ENCODE measurements at regions not wholly inside any gene's neighbourhood (a gene's known extent, or its start where the extent isn't known, plus 50 kb on each side); places are given as distances from the start of the nearest gene placed in this dataset.

DNA sequence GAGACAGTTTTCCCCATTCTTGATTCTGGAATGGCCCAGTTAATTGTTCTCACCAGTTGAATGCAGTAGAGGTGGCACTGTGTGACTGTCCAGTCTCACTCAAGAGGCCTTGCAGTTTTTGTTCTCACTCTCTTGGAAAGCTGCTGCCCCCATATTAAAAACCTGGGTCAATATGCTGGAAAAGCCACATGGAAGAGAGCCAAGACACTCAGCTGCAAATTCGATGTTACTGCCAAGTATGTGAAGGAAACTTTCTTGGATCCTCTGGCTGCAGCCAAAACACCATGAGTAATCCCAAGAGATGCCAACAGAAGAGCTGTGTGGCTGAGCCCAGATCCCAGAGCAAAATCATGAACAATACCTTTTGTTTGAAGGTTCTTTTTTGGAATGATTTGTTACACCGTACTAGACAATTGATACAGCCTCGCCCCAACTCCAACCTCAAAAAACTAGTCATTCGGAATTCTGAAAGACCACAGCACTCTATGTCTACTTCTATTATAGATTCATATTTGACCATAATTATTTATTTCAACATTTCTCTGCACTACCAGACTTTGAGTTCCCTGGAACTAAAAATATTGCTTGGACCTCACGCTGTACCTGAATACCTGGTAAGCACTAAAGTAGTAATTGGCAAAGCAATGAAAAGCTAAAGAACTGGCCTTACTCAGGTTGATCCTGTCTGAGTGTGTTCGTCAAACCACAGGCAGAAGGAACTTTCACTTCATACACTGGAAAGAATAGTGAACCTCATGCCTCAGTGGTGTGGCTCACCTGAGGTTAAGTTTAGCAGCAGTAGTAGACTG is 378.8 kb downstream of the ETS1 start:
- Mint-ChIP-seq H3K9me3 (peaks cover 1 to 13% (median 3%) of the 10 kb centered on the region in 7 donors), H3K36me3 (peaks cover 0 to 9% of the 10 kb centered on the region in 2 donors), H3K27ac (no peak overlapping the region), H3K27me3 (no peaks in the 10 kb centered on the region), H3K4me3 (no peak overlapping the region), H3K4me1 (peaks cover 0 to 4% (median 0%) of the 10 kb centered on the region in 3 donors)
- ATAC-seq (ENCODE audit: low read depth in 2 of 2), result no peak
- DNase-seq, result no peak

DNA sequence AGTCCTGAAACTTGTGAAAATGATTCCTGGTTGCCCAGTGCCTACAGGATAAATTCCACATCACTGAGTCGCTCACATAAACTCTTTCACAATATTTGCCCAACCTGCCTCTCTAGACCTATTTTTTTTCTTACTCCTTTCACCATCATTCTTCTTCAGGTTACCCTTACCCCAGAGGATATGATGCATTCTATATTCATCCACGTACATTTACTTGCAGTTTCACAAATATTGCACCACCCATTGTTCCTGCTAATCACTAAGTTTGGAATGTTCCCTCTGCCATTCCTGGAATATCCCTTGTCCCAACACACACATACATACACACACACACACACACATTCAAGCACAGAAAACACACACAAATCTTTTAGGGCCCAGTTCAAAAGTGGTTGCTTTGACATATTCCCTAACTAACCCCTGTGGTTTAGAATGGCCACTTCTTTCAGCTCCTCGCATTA is 379.5 kb downstream of the ETS1 start:
- ATAC-seq (ENCODE audit: low read depth in 2 of 2) (no peak), DNase-seq (no peak)
- no peak overlapping the region for H3K27ac Mint-ChIP-seq

DNA sequence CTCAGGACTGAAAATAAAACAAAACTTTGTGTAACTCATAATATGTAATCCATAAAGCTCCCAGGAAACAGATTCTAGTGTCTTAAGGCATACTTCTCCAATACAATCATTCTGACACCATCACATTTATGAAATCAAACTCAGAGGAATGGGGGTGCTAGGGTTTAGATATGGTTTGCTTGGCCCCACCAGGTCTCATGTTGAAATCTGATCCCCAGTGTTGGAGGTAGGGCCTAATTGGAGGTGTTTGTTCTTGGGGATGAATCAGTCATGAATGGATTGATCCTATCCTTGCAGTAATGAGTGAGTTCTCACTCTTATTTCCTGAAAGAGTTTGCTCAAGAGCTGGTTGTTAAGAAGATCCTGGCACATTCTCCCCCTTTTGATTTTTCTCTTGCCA is 380.9 kb downstream of the ETS1 start:
- Mint-ChIP-seq H3K4me1 (peaks cover 0 to 12% (median 11%) of the 10 kb centered on the region in 3 donors), H3K36me3 (peaks cover 0 to 9% of the 10 kb centered on the region in 2 donors), H3K9me3 (peaks cover 1 to 13% (median 3%) of the 10 kb centered on the region in 7 donors), H3K27me3 (no peaks in the 10 kb centered on the region), H3K27ac (no peak overlapping the region), H3K4me3 (no peak overlapping the region)
- no peak for ATAC-seq (ENCODE audit: low read depth in 2 of 2)
- DNase-seq, result no peak

More for the DNA sequence above, 379.5 kb downstream of the ETS1 start:
- peaks cover 0 to 4% (median 0%) of the 10 kb centered on the region in 3 donors for H3K4me1 Mint-ChIP-seq
- no peak overlapping the region for H3K4me3 Mint-ChIP-seq
- no peaks in the 10 kb centered on the region for H3K27me3 Mint-ChIP-seq
- peaks cover 0 to 9% of the 10 kb centered on the region in 2 donors for H3K36me3 Mint-ChIP-seq
- H3K9me3 Mint-ChIP-seq, result peaks cover 1 to 13% (median 3%) of the 10 kb centered on the region in 7 donors

DNA sequence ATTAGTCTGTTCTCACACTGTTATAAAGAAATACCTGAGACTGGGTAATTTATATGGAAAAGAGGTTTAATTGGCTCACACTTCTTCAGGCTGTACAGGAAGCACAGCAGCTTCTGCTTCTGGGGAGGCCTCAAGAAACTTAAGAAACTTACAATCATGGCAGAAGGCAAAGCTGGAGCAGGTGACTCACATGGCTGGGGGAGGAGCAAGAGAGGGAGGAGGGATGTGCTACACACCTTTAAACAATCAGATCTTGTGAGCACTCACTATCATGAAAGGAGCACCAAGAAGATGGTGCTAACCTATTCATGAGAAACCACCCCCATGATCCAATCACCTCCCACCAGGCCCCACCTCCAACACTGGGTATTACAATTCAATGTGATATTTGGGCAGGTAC is 381.6 kb downstream of the ETS1 start:
- H3K4me1 Mint-ChIP-seq, result peaks cover 0 to 12% (median 11%) of the 10 kb centered on the region in 3 donors
- H3K9me3 Mint-ChIP-seq, result peaks cover 1 to 13% (median 3%) of the 10 kb centered on the region in 7 donors
- H3K27ac Mint-ChIP-seq, result peak overlapping the region in 1 of 6 donors; percentile 54
- no peaks in the 10 kb centered on the region for H3K27me3 Mint-ChIP-seq
- DNase-seq, result no peak
- no peak overlapping the region for H3K4me3 Mint-ChIP-seq
- peaks cover 0 to 9% of the 10 kb centered on the region in 2 donors for H3K36me3 Mint-ChIP-seq
- ATAC-seq (ENCODE audit: low read depth in 2 of 2), result no peak

DNA sequence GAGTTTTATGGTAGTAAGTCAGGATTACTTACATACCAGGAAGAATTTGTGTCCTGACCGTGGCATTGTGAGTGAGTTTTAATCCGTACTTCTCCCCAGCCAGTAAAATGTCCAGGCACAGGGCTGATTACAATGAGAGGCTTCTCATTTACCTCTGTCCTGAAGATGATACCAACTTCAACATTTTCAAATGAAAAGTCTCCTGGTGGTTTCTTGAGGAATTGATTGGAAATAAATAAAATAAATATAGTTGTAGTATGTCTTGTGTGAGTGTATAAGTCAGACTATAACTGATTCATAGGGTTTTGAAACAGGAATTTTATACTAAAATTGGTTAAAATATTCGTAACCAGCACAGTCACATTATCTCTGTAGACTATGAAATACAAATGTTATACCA is 382.5 kb downstream of the ETS1 start:
- Mint-ChIP-seq H3K9me3 (peaks cover 1 to 13% (median 3%) of the 10 kb centered on the region in 7 donors), H3K27ac (no peak overlapping the region), H3K4me3 (no peak overlapping the region), H3K27me3 (no peaks in the 10 kb centered on the region), H3K36me3 (peaks cover 0 to 9% of the 10 kb centered on the region in 2 donors), H3K4me1 (peaks cover 0 to 12% (median 11%) of the 10 kb centered on the region in 3 donors)
- ATAC-seq (ENCODE audit: low read depth in 2 of 2) (no peak), DNase-seq (no peak)

DNA sequence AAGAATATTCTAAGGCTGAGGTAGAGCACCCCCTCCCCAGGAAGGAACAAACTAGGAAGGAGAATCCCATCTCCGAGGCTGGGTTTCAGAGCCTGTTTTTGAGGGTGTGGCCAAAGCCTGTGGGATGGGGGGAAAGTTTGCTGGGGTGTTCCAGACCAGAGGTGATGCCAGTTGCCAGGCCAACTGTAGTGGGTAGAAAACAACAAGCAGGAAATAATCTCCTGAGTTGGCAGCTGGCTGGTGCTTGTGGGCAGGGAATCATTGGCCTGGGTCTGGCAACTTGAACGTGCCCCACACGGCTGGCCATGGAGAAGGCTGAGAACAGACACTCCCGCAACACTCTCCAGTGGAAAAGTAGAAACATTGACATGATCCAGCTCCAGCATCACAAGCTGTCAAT is 385.6 kb downstream of the ETS1 start:
- no peak overlapping the region for H3K4me3 Mint-ChIP-seq
- peaks cover 0 to 9% of the 10 kb centered on the region in 2 donors for H3K36me3 Mint-ChIP-seq
- no peak overlapping the region for H3K27ac Mint-ChIP-seq
- peaks cover 0 to 12% (median 7%) of the 10 kb centered on the region in 3 donors for H3K4me1 Mint-ChIP-seq
- ATAC-seq (ENCODE audit: low read depth in 2 of 2) (no peak), DNase-seq (no peak)
- no peaks in the 10 kb centered on the region for H3K27me3 Mint-ChIP-seq
- peaks cover 1 to 11% (median 2%) of the 10 kb centered on the region in 7 donors for H3K9me3 Mint-ChIP-seq

DNA sequence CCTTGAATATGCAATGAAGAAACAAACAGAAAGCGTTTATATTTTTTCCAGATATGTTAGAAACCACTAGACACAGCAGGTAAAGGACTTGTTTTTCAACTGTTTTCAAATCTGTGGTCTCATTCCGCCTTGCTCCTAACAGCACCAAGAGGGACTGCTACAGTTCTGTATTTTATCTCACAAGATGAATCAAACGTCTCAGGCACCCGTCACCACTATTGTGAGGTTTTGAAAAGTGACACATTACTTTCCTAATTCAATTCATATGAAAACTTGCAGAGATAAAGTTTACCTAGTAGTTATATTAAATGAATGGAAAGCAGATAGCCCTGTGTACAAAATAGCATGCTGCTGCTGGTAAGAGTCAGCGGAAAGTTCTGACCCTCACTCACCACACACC is 386.3 kb downstream of the ETS1 start:
- Mint-ChIP-seq H3K27me3 (no peaks in the 10 kb centered on the region), H3K4me3 (no peak overlapping the region), H3K27ac (no peak overlapping the region), H3K4me1 (peaks cover 0 to 12% (median 12%) of the 10 kb centered on the region in 3 donors), H3K9me3 (peaks cover 0 to 5% (median under 1%) of the 10 kb centered on the region in 7 donors), H3K36me3 (peaks cover 0 to 3% of the 10 kb centered on the region in 2 donors)
- DNase-seq, result no peak
- no peak for ATAC-seq (ENCODE audit: low read depth in 2 of 2)

DNA sequence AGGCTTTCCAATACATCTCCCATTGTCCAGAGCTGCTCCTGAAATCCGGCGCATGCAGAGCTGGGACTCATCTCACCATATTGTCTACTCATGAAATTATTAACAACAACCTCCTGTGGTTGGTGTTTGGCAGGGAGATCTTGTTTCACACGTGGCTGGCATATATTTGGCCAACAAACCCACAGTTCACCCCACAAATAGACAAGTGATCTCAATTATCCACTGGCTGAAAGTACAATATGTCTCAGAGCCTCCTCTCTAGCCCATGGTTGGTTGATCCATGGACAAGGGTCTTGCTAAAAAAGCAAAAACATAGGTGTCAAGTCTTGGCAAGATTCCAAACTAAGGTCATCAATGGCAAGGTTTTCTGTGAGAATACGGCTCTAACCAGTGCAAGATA is 386.9 kb downstream of the ETS1 start:
- Mint-ChIP-seq H3K27me3 (no peaks in the 10 kb centered on the region), H3K4me1 (peaks cover 0 to 15% (median 12%) of the 10 kb centered on the region in 3 donors), H3K36me3 (no peaks in the 10 kb centered on the region), H3K9me3 (peaks cover 0 to under 1% (median 0%) of the 10 kb centered on the region in 7 donors), H3K27ac (no peak overlapping the region), H3K4me3 (no peak overlapping the region)
- no peak for DNase-seq
- ATAC-seq (ENCODE audit: low read depth in 2 of 2), result no peak

DNA sequence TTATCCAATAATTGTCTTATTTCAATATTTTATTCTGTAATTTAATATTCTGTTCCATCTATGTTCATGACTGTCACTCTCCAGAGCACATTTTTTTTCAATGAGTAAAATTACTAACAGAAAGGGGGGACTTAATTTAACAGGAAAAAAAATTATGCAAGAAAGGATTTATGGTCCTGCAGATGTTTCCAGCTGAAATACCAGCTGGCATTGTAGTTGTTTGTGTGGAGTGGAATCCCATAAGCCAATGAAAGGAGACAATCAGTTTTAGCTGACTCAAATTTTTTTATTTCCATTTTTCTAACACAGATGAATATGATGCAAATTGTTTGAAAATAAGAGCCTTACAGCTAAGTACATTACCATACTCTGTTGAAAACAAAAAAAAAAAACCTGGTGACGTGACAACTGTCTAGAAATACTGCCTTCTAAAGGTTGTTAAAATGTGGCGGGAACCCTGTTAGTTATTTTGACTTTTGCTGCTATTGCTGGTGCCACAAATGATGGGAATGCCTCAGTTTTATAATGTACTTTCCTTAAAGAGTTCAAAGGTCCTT is 389.1 kb downstream of the ETS1 start:
- H3K27me3 Mint-ChIP-seq, result no peaks in the 10 kb centered on the region

DNA sequence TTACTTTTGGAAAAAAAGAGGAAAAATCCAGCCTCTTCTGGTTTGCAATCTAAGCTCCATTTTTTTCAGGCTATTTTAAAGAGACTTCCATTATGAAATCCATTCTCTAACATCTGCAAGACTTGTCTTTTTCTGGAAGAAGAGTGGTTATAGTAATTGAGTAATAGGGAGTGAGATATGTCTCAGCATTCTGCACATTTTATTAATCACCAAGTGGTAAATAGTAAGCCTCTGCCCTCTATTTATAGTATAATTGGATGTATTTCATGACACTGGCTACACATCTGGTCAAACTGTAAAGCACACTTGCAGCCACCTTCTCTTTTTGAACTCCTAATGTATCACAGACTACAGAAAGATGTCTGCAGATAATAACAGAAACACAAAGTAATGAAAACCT is 391.1 kb downstream of the ETS1 start:
- H3K4me3 Mint-ChIP-seq, result no peak overlapping the region
- H3K27ac Mint-ChIP-seq, result no peak overlapping the region
- ATAC-seq (ENCODE audit: low read depth in 2 of 2) (no peak), DNase-seq (no peak)
- peaks cover 10 to 22% (median 11%) of the 10 kb centered on the region in 3 donors for H3K4me1 Mint-ChIP-seq
- H3K9me3 Mint-ChIP-seq, result no peaks in the 10 kb centered on the region
- H3K36me3 Mint-ChIP-seq, result no peaks in the 10 kb centered on the region
- no peaks in the 10 kb centered on the region for H3K27me3 Mint-ChIP-seq

More for the DNA sequence above, 389.1 kb downstream of the ETS1 start:
- DNase-seq, result no peak
- no peak for ATAC-seq (ENCODE audit: low read depth in 2 of 2)
- no peak overlapping the region for H3K4me3 Mint-ChIP-seq
- peaks cover 10 to 28% (median 24%) of the 10 kb centered on the region in 3 donors for H3K4me1 Mint-ChIP-seq
- H3K36me3 Mint-ChIP-seq, result no peaks in the 10 kb centered on the region
- no peak overlapping the region for H3K27ac Mint-ChIP-seq
- H3K9me3 Mint-ChIP-seq, result no peaks in the 10 kb centered on the region

DNA sequence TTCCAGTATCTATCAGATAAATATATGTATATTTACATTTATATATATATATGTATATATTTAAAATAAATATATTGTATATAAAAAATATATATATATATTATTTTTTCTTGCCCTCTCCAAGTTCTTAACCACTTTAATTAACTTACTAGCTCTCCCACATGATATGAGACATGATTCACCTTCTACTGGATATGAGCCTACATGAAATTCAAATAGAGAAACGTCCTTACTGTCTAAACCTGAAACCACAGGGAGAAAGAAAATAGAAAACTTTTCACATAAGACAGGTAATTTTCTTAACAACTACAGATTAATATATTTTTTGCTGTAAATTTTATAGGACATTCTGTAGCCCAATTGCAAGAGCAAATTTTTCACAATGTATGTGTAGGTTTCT is 391.6 kb downstream of the ETS1 start:
- Mint-ChIP-seq H3K4me1 (peaks cover 10 to 22% (median 11%) of the 10 kb centered on the region in 3 donors), H3K27me3 (no peaks in the 10 kb centered on the region), H3K36me3 (no peaks in the 10 kb centered on the region), H3K4me3 (peak overlapping the region in 2 of 8 donors; percentile 45 to 58), H3K27ac (no peak overlapping the region), H3K9me3 (no peaks in the 10 kb centered on the region)
- ATAC-seq (ENCODE audit: low read depth in 2 of 2) (no peak), DNase-seq (no peak)

DNA sequence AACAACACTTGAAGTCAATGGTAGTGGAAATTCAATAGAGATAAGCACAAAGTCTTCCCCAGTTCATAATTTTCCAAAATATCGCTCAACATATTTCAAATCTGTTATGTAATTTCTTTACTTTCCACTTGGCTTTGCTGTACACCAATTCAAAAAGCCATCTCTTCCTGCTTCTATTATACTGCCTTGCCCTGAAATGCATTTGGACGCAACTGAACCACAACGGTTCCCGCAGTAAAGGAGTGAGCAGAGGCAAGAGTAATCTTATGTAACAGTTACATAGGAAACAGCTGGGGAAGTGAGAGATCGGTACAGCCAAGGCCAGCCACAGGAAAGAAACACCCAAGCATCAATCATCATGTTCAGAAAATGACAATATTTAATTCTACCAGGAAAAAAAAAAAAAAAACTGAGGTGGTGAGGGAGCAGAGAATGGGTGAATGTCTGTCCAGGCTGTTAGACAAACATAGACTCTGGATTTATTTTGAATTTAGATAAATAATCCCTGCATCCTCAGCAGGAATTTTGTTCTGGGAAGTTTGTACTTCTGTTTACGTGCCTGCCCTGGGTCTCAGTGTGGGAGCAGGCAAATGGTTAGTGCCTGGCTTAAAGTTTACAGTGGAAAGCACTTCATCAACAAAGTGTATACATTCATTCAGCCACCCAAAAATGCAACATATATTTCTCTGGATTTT is 392.2 kb downstream of the ETS1 start:
- Mint-ChIP-seq H3K27me3 (no peaks in the 10 kb centered on the region), H3K27ac (peak overlapping the region in 4 of 6 donors; percentile 37 to 59 (median 42)), H3K4me3 (peak overlapping the region in 6 of 8 donors; percentile 20 to 59 (median 35)), H3K36me3 (no peaks in the 10 kb centered on the region), H3K9me3 (no peaks in the 10 kb centered on the region), H3K4me1 (peaks cover 10 to 22% (median 11%) of the 10 kb centered on the region in 3 donors)
- ATAC-seq (ENCODE audit: low read depth in 2 of 2), result peak; percentile 98
- DNase-seq, result peak; percentile 40

DNA sequence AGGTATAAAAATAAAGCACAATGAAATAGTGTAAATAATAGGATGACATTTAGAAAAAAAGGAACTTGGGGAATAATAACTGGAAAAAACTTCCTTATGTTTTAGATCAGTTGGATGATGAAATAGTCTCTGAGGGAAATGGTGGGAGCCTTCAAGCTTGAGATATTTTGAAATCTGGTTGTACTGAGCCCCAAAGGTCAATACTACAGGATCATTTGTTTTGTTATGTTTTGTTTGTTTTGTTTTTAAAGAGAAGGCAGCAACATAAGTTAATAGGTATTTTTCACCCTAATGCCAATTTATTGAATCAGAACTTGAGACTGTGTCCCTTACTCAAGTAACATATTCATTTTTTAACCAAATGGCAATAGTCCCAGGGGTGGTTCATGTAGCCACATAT is 393.1 kb downstream of the ETS1 start:
- H3K27me3 Mint-ChIP-seq, result no peaks in the 10 kb centered on the region
- ATAC-seq (ENCODE audit: low read depth in 2 of 2), result no peak
- H3K27ac Mint-ChIP-seq, result peak overlapping the region in 1 of 6 donors; percentile 59
- no peaks in the 10 kb centered on the region for H3K9me3 Mint-ChIP-seq
- no peak overlapping the region for H3K4me3 Mint-ChIP-seq
- no peaks in the 10 kb centered on the region for H3K36me3 Mint-ChIP-seq
- H3K4me1 Mint-ChIP-seq, result peaks cover 10 to 22% (median 11%) of the 10 kb centered on the region in 3 donors
- no peak for DNase-seq

Measured in naive B cell (primary cell).